NCI-H2227 (cell line): ENCODE measurements at regions not wholly inside any gene's neighbourhood (a gene's known extent, or its start where the extent isn't known, plus 50 kb on each side); places are given as distances from the start of the nearest gene placed in this dataset.
A peak's percentile ranks its signal among the peaks of the same experiment; 100 is the strongest.

Experiments used
- DNase-seq: peaks from one replicate; lab custom pipeline; 2025; ENCODE audit not compliant: unreplicated experiment; lab: John Stamatoyannopoulos, UW

GRCh38 chr1:227451057-227451456, 112.3 kb upstream of the ZNF678 start:
- DNase-seq, result no peak

GRCh38 chr1:227450489-227450888, 112.9 kb upstream of the ZNF678 start:
- DNase-seq, result no peak

- no peak for DNase-seq
Observed at GRCh38 chr1:227449741-227450441, 113.5 kb upstream of the ZNF678 start.

- no peak for DNase-seq
Observed at GRCh38 chr1:227449051-227449450, 114.3 kb upstream of the ZNF678 start.

- DNase-seq, result no peak
Observed at GRCh38 chr1:227447531-227447990, 115.8 kb upstream of the ZNF678 start.

GRCh38 chr1:227445746-227446145, 117.6 kb upstream of the ZNF678 start:
- no peak for DNase-seq

- no peak for DNase-seq
Observed at GRCh38 chr1:227445092-227445674, 118.2 kb upstream of the ZNF678 start.

- DNase-seq, result no peak
Observed at GRCh38 chr1:227440182-227440581, 121.9 kb upstream of the CDC42BPA start.

GRCh38 chr1:227437495-227438008, 119.3 kb upstream of the CDC42BPA start:
- DNase-seq, result peak; percentile 29

GRCh38 chr1:227434808-227435444, 116.6 kb upstream of the CDC42BPA start:
- no peak for DNase-seq

GRCh38 chr1:227433663-227434341, 115.5 kb upstream of the CDC42BPA start:
- DNase-seq, result no peak

- no peak for DNase-seq
Observed at GRCh38 chr1:227432981-227433380, 114.7 kb upstream of the CDC42BPA start.

GRCh38 chr1:227432181-227432535, 113.9 kb upstream of the CDC42BPA start:
- no peak for DNase-seq

GRCh38 chr1:227429447-227430359, 111.4 kb upstream of the CDC42BPA start:
- DNase-seq, result no peak

- no peak for DNase-seq
Observed at GRCh38 chr1:227428803-227429202, 110.5 kb upstream of the CDC42BPA start.

GRCh38 chr1:227427411-227427810, 109.1 kb upstream of the CDC42BPA start:
- no peak for DNase-seq

GRCh38 chr1:227424953-227425352, 106.7 kb upstream of the CDC42BPA start:
- DNase-seq, result no peak

GRCh38 chr1:227424159-227424680, 105.9 kb upstream of the CDC42BPA start:
- DNase-seq, result no peak

GRCh38 chr1:227422581-227422980, 104.3 kb upstream of the CDC42BPA start:
- no peak for DNase-seq

- DNase-seq, result no peak
Observed at GRCh38 chr1:227420147-227420546, 101.9 kb upstream of the CDC42BPA start.
